GM23338 (cell line): ENCODE measurements at regions not wholly inside any gene's neighbourhood (a gene's known extent, or its start where the extent isn't known, plus 50 kb on each side); places are given as distances from the start of the nearest gene placed in this dataset.

ENCODE experiments used
- ATAC-seq: fragments of 200-7000 bp; cut with Tn5 transposase; 3 replicates; pipeline ENCODE4 v1.9.1; 2020
- DNase-seq: peaks from one replicate; pipeline ENCODE4 v3.0.0-alpha.2; 2015; ENCODE audit warnings: low spot score
- H2AFZ ChIP-seq: fragments of 200-600 bp; sonication (generic); 2 replicates; pipeline ENCODE4 v1.8.0; 2016; ENCODE audit warnings: antibody characterized with exemption, mild to moderate bottlenecking, moderate library complexity
- H3F3A ChIP-seq: fragments of 200-600 bp; sonication (generic); replicated peaks from 2 replicates; pipeline ENCODE4 v1.8.0; 2017; ENCODE audit warnings: antibody characterized with exemption, mixed run types, low read depth
- H3K27ac ChIP-seq: fragments of 200-600 bp; sonication (generic); 2 replicates; pipeline ENCODE4 v1.6.1; 2016; ENCODE audit warnings: low read depth
- H3K27me3 ChIP-seq: fragments of 200-600 bp; sonication (generic); 2 replicates; pipeline ENCODE4 v1.8.0; 2016; ENCODE audit warnings: mild to moderate bottlenecking, mixed run types, moderate library complexity; ENCODE audit not compliant: insufficient read depth
- H3K36me3 ChIP-seq: fragments of 200-600 bp; sonication (generic); 2 replicates; pipeline ENCODE4 v1.8.0; 2016; ENCODE audit warnings: mild to moderate bottlenecking; ENCODE audit not compliant: insufficient read depth
- H3K4me1 ChIP-seq: fragments of 200-600 bp; sonication (generic); 2 replicates; pipeline ENCODE4 v1.8.0; 2016; ENCODE audit warnings: mild to moderate bottlenecking, moderate library complexity; ENCODE audit not compliant: insufficient read depth
- H3K4me2 ChIP-seq: fragments of 200-600 bp; sonication (generic); 2 replicates; pipeline ENCODE4 v1.7.1; 2017; ENCODE audit warnings: mixed run types
- H3K4me3 ChIP-seq: fragments of 200-600 bp; sonication (generic); 2 replicates; pipeline ENCODE4 v1.6.1; 2016; ENCODE audit warnings: mixed run types
- H3K79me2 ChIP-seq: fragments of 200-600 bp; sonication (generic); replicated peaks from 2 replicates; pipeline ENCODE4 v1.8.0; 2017; ENCODE audit warnings: mild to moderate bottlenecking; ENCODE audit not compliant: insufficient read depth
- H3K9me2 ChIP-seq: fragments of 200-600 bp; sonication (generic); 2 replicates; pipeline ENCODE4 v1.8.0; 2017; ENCODE audit not compliant: insufficient read depth
- H4K20me1 ChIP-seq: fragments of 200-600 bp; sonication (generic); replicated peaks from 2 replicates; pipeline ENCODE4 v1.8.0; 2017; ENCODE audit warnings: mild to moderate bottlenecking; ENCODE audit not compliant: insufficient read depth
- H3K27ac Mint-ChIP-seq: 2 replicates; pipeline ENCODE4 v1.8.0; 2020; ENCODE audit warnings: inconsistent platforms, mild to moderate bottlenecking, moderate library complexity, mixed read lengths
- H3K27me3 Mint-ChIP-seq: 3 replicates; pipeline ENCODE4 v1.8.0; 2022; ENCODE audit warnings: low read depth, mild to moderate bottlenecking, moderate library complexity, mixed read lengths, inconsistent platforms; ENCODE audit not compliant: insufficient read depth, poor library complexity
- H3K36me3 Mint-ChIP-seq: 3 replicates; pipeline ENCODE4 v1.8.0; 2021; ENCODE audit warnings: low read depth, mild to moderate bottlenecking, inconsistent platforms, moderate library complexity, mixed read lengths
- H3K4me1 Mint-ChIP-seq: 3 replicates; pipeline ENCODE4 v1.8.0; 2020; ENCODE audit warnings: mild to moderate bottlenecking, inconsistent platforms, mixed read lengths
- H3K4me3 Mint-ChIP-seq: 3 replicates; pipeline ENCODE4 v1.8.0; 2021; ENCODE audit warnings: moderate library complexity, mild to moderate bottlenecking, inconsistent platforms, mixed read lengths
- H3K9me3 Mint-ChIP-seq: 3 replicates; pipeline ENCODE4 v1.8.0; 2020; ENCODE audit warnings: moderate library complexity, mild to moderate bottlenecking, inconsistent platforms, mixed read lengths
- CREB1 ChIP-seq: fragments of 250-450 bp; sonication (Bioruptor Pico); IDR thresholded peaks from 2 replicates; pipeline ENCODE4 v1.5.0; 2020; ENCODE audit warnings: low read depth, mild to moderate bottlenecking, moderate library complexity
- CTCF ChIP-seq, 2 experiments: fragments of 200-600 bp in 1 of 2; sonication (generic) in 1 of 2; conservative IDR thresholded peaks; 2 replicates each; pipeline versions ENCODE4 v1.5.1 to v1.6.1; 2016 to 2017; ENCODE audit warnings: antibody characterized with exemption in 2 of 2, low read depth in 2 of 2, mild to moderate bottlenecking in 2 of 2, moderate library complexity in 1 of 2
- ETS1 ChIP-seq: IDR thresholded peaks from 2 replicates; pipeline ENCODE4 v1.6.1; 2016; ENCODE audit warnings: antibody characterized with exemption
- EZH2 ChIP-seq: fragments of 200-600 bp; sonication (generic); IDR thresholded peaks from one replicate; pipeline ENCODE4 v1.8.0; 2017; ENCODE audit warnings: antibody characterized with exemption, mild to moderate bottlenecking, low read depth; ENCODE audit not compliant: unreplicated experiment
- JUNB ChIP-seq: IDR thresholded peaks from one replicate; pipeline ENCODE4 v1.6.1; 2016; ENCODE audit warnings: antibody characterized with exemption; ENCODE audit not compliant: unreplicated experiment
- NANOG ChIP-seq: IDR thresholded peaks from 2 replicates; pipeline ENCODE4 v1.6.1; 2016; ENCODE audit warnings: antibody characterized with exemption, borderline replicate concordance
- POLR2AphosphoS5 ChIP-seq: IDR thresholded peaks from 2 replicates; pipeline ENCODE4 v1.6.1; 2016; ENCODE audit warnings: antibody characterized with exemption, low read depth
- ZNF114 ChIP-seq: fragments of 250-450 bp; sonication (Bioruptor Pico); IDR thresholded peaks from 2 replicates; pipeline ENCODE4 v1.5.0; 2020; ENCODE audit warnings: mild to moderate bottlenecking, moderate library complexity
- ZNF331 ChIP-seq: fragments of 250-450 bp; sonication (Bioruptor Pico); IDR thresholded peaks from 2 replicates; pipeline ENCODE4 v1.5.0; 2020; ENCODE audit warnings: low read depth, mild to moderate bottlenecking, moderate library complexity
- ZNF462 ChIP-seq: fragments of 250-450 bp; sonication (Bioruptor Pico); IDR thresholded peaks from 2 replicates; pipeline ENCODE4 v1.5.0; 2020; ENCODE audit warnings: mild to moderate bottlenecking, moderate library complexity
- TF ChIP-seq, protein P1 (sequence below): IDR thresholded peaks from one replicate; pipeline ENCODE4 v1.6.1; 2018; ENCODE audit warnings: antibody characterized with exemption; ENCODE audit not compliant: unreplicated experiment

DNA sequence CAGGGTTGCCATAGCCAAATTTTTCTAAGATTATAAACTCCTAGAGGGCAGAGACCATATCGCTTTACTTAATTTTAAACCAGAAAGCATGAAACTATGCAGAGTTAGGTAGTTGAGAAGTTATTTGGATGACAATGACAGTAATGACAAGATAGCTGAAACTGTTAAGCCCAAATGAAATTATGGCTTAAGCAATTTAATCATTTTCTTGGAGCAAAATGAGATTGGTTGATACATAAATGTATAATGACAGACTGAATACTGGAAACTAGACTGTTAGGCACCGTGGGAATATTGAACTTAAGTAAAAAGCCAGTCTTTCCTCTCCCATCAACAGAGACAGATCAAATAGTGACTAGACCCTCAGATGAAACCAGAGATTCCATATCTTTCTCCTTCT is 670.3 kb upstream of the NRSN1 start:
- no peak for TF ChIP-seq ZNF331 (CRISPR knock-in tag)
- TF ChIP-seq CREB1 (CRISPR knock-in tag) = no peak
- TF ChIP-seq ETS1 = no peak
- no peak for TF ChIP-seq NANOG
- TF ChIP-seq JUNB = no peak
- no peak for TF ChIP-seq ZNF114
- TF ChIP-seq POLR2AphosphoS5 = no peak
- no peak for TF ChIP-seq EZH2
- TF ChIP-seq, protein P1, sequence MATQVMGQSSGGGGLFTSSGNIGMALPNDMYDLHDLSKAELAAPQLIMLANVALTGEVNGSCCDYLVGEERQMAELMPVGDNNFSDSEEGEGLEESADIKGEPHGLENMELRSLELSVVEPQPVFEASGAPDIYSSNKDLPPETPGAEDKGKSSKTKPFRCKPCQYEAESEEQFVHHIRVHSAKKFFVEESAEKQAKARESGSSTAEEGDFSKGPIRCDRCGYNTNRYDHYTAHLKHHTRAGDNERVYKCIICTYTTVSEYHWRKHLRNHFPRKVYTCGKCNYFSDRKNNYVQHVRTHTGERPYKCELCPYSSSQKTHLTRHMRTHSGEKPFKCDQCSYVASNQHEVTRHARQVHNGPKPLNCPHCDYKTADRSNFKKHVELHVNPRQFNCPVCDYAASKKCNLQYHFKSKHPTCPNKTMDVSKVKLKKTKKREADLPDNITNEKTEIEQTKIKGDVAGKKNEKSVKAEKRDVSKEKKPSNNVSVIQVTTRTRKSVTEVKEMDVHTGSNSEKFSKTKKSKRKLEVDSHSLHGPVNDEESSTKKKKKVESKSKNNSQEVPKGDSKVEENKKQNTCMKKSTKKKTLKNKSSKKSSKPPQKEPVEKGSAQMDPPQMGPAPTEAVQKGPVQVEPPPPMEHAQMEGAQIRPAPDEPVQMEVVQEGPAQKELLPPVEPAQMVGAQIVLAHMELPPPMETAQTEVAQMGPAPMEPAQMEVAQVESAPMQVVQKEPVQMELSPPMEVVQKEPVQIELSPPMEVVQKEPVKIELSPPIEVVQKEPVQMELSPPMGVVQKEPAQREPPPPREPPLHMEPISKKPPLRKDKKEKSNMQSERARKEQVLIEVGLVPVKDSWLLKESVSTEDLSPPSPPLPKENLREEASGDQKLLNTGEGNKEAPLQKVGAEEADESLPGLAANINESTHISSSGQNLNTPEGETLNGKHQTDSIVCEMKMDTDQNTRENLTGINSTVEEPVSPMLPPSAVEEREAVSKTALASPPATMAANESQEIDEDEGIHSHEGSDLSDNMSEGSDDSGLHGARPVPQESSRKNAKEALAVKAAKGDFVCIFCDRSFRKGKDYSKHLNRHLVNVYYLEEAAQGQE = no peak
- no peak for TF ChIP-seq ZNF462 (CRISPR knock-in tag)
- no peak for TF ChIP-seq CTCF (conservative IDR thresholded peaks at IDR 0.05; ENCODE audit: low read depth in 2 of 2)
- H2AFZ ChIP-seq = no peak overlapping the region

More for the DNA sequence above, 670.3 kb upstream of the NRSN1 start:
- no peak overlapping the region for H3K27ac ChIP-seq
- H3K4me1 ChIP-seq = no peaks in the 10 kb centered on the region
- ATAC-seq (no peak), DNase-seq (no peak)
- no peaks in the 10 kb centered on the region for H3K79me2 ChIP-seq
- H3K36me3 ChIP-seq = no peaks in the 10 kb centered on the region
- no peaks in the 10 kb centered on the region for H4K20me1 ChIP-seq
- no peak overlapping the region for H3K4me3 Mint-ChIP-seq
- no peak overlapping the region for H3K4me2 ChIP-seq
- no peak overlapping the region for H3K4me3 ChIP-seq
- peaks cover 10% of the 10 kb centered on the region; the same call in 1 of the 2 replicates for H3K9me2 ChIP-seq
- peaks cover 2% of the 10 kb centered on the region for H3K27me3 Mint-ChIP-seq
- no peaks in the 10 kb centered on the region for H3F3A ChIP-seq
- no peak overlapping the region for H3K27ac Mint-ChIP-seq
- H3K27me3 ChIP-seq = no peaks in the 10 kb centered on the region
- no peaks in the 10 kb centered on the region for H3K9me3 Mint-ChIP-seq
- H3K4me1 Mint-ChIP-seq = peaks cover 4% of the 10 kb centered on the region
- H3K36me3 Mint-ChIP-seq = no peaks in the 10 kb centered on the region
